AG10803 (cell line): ENCODE measurements at regions not wholly inside any gene's neighbourhood (a gene's known extent, or its start where the extent isn't known, plus 50 kb on each side); places are given as distances from the start of the nearest gene placed in this dataset.

ENCODE experiments used
- DNase-seq: peaks from one replicate; pipeline ENCODE4 v3.0.0; 2010; ENCODE audit warnings: low read depth
- H3K4me3 ChIP-seq: 2 replicates; pipeline ENCODE4 v1.5.1; 2011; ENCODE audit warnings: mild to moderate bottlenecking, low read length, control low read depth
- CTCF ChIP-seq: conservative IDR thresholded peaks from 2 replicates; pipeline ENCODE4 v1.5.1; 2011; ENCODE audit warnings: mild to moderate bottlenecking, low read length, control low read depth, inconsistent platforms

GRCh38 chr15:98190914-98191313 is 230.4 kb downstream of the ARRDC4 start:
- TF ChIP-seq CTCF, result no peak
- H3K4me3 ChIP-seq, result no peak overlapping the region
- DNase-seq, result no peak

GRCh38 chr15:98195796-98196195 is 235.3 kb downstream of the ARRDC4 start:
- no peak for DNase-seq
- TF ChIP-seq CTCF, result no peak
- no peak overlapping the region for H3K4me3 ChIP-seq

GRCh38 chr15:98196371-98196770 is 235.9 kb downstream of the ARRDC4 start:
- no peak overlapping the region for H3K4me3 ChIP-seq
- DNase-seq, result no peak
- TF ChIP-seq CTCF, result no peak

GRCh38 chr15:98202256-98202655 is 241.8 kb downstream of the ARRDC4 start:
- no peak overlapping the region for H3K4me3 ChIP-seq
- DNase-seq, result no peak
- TF ChIP-seq CTCF, result no peak

GRCh38 chr15:98203872-98204660 is 243.6 kb downstream of the ARRDC4 start:
- DNase-seq, result no peak
- no peak overlapping the region for H3K4me3 ChIP-seq
- TF ChIP-seq CTCF, result no peak

GRCh38 chr15:98207928-98208327 is 247.4 kb downstream of the ARRDC4 start:
- no peak overlapping the region for H3K4me3 ChIP-seq
- no peak for DNase-seq
- TF ChIP-seq CTCF, result no peak

GRCh38 chr15:98213346-98213979 is 253.0 kb downstream of the ARRDC4 start:
- H3K4me3 ChIP-seq, result no peak overlapping the region
- no peak for DNase-seq
- no peak for TF ChIP-seq CTCF
